Mucosa of descending colon (tissue), 3 donors: ENCODE measurements at regions not wholly inside any gene's neighbourhood (a gene's known extent, or its start where the extent isn't known, plus 50 kb on each side); places are given as distances from the start of the nearest gene placed in this dataset.

ENCODE experiments used
- ATAC-seq: fragments of 200-7000 bp; cut with Tn5 transposase; one replicate; pipeline ENCODE4 v1.9.1; 2020; ENCODE audit warnings: mild to moderate bottlenecking, moderate library complexity
- DNase-seq, 3 donors: peaks; one replicate each; pipeline ENCODE4 v3.0.0-alpha.2; 2020
- H3K36me3 ChIP-seq: fragments of 200-600 bp; one replicate; pipeline ENCODE4 v1.8.0; 2021; ENCODE audit warnings: low read depth, mild to moderate bottlenecking
- H3K4me1 ChIP-seq: fragments of 200-600 bp; one replicate; pipeline ENCODE4 v1.8.0; 2021; ENCODE audit warnings: low read depth, mild to moderate bottlenecking
- H3K4me3 ChIP-seq: fragments of 200-600 bp; one replicate; pipeline ENCODE4 v1.8.0; 2021; ENCODE audit warnings: mild to moderate bottlenecking
- H3K9me3 ChIP-seq: fragments of 200-600 bp; one replicate; pipeline ENCODE4 v1.8.0; 2021; ENCODE audit warnings: mild to moderate bottlenecking
- CTCF ChIP-seq: fragments of 200-600 bp; IDR thresholded peaks from one replicate; pipeline ENCODE4 v1.8.0; 2022; ENCODE audit warnings: antibody characterized with exemption, mild to moderate bottlenecking
- intact Hi-C, 2 donors: fragments of 100-400 bp; cut with DNase I in 1 of 2; cut with micrococcal nuclease in 1 of 2; formaldehyde crosslinking; loops; one replicate each; pipeline versions ENCODE4 v1.11.0 to v1.11.1; 2022; cut with DNase I, micrococcal nuclease
- donor health status: DM: no; HTN: no; CAD: no; lungs with moderate emphysema.
- donor health status: DM: no; HTN: no; CAD: no.
- donor health status: DM: no; HTN: yes; CAD: no.

DNA sequence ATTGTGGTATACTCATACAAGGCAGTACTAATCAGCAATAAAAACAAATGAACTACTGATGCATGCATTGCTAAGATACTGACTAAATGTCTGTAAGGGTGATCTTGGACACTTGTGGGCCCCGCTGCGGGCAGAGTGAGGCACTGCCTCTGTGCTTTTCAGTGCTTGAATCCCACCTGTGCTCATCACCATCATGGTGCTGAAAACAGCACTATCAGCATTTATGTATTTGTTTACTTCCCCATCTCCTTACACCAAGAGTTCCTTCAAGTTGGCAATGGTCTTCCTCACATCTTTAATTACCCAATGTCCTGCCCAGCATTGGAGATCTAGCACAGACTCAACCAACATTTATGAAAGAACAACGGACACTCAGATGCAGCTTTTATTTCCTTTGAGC is 193.7 kb upstream of the RFC3 start:
- H3K4me1 ChIP-seq = no peaks in the 10 kb centered on the region
- no peaks in the 10 kb centered on the region for H3K9me3 ChIP-seq
- no peaks in the 10 kb centered on the region for H3K36me3 ChIP-seq
- TF ChIP-seq CTCF = no peak
- ATAC-seq = no peak
- intact Hi-C loops = no loop called here
- no peak for DNase-seq
- H3K4me3 ChIP-seq = no peak overlapping the region

GRCh38 chr13:33624740-33625139 is 193.2 kb upstream of the RFC3 start:
- Histone ChIP-seq H3K4me1 (no peaks in the 10 kb centered on the region), H3K36me3 (no peaks in the 10 kb centered on the region), H3K4me3 (no peak overlapping the region), H3K9me3 (no peaks in the 10 kb centered on the region)
- no peak for TF ChIP-seq CTCF
- ATAC-seq = no peak
- intact Hi-C loops = no loop called here
- no peak for DNase-seq

- no peaks in the 10 kb centered on the region for H3K4me1 ChIP-seq
- ATAC-seq (no peak), DNase-seq (no peak)
- TF ChIP-seq CTCF = no peak
- no peaks in the 10 kb centered on the region for H3K36me3 ChIP-seq
- intact Hi-C loops = no loop called here
- H3K9me3 ChIP-seq = no peaks in the 10 kb centered on the region
- H3K4me3 ChIP-seq = no peak overlapping the region
These were observed 191.5 kb upstream of the RFC3 start for GRCh38 chr13:33626407-33626806.

DNA sequence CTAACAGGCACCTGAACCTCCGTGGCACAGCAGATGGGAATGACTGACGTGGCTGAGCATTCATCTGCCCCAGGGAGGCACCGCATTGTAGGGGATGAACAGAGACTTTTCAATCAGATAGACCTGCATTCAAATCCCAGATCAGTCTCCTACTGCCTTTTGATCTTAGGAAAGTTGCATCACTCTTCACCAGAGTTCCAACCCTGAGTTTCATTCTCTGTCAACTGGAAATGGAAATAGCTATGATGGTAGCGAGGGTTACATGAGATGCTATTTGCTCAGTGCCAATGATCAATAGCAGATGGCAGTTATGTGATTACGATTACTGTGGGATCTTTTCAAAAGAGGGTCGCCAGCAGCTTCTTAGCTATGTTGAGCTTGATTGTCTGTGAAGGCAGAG is 189.3 kb upstream of the RFC3 start:
- DNase-seq (no peak), ATAC-seq (no peak)
- TF ChIP-seq CTCF = no peak
- no peaks in the 10 kb centered on the region for H3K4me1 ChIP-seq
- no peaks in the 10 kb centered on the region for H3K36me3 ChIP-seq
- no peak overlapping the region for H3K4me3 ChIP-seq
- no peaks in the 10 kb centered on the region for H3K9me3 ChIP-seq
- intact Hi-C loops = no loop called here

GRCh38 chr13:33629605-33630360 is 188.2 kb upstream of the RFC3 start:
- intact Hi-C loops = no loop called here
- Histone ChIP-seq H3K4me3 (no peak overlapping the region), H3K36me3 (no peaks in the 10 kb centered on the region), H3K4me1 (no peaks in the 10 kb centered on the region), H3K9me3 (no peaks in the 10 kb centered on the region)
- TF ChIP-seq CTCF = no peak
- DNase-seq (no peak), ATAC-seq (no peak)
